HCT116 (cell line): ENCODE measurements at regions not wholly inside any gene's neighbourhood (a gene's known extent, or its start where the extent isn't known, plus 50 kb on each side); places are given as distances from the start of the nearest gene placed in this dataset.

Experiments
- ATAC-seq: fragments of 200-7000 bp; cut with Tn5 transposase; 2 replicates; pipeline ENCODE4 v1.9.1; 2020; ENCODE audit warnings: mild to moderate bottlenecking, moderate library complexity
- BruUV-seq: library from RNA; stranded (reverse); fragments of 400-500 nt; replicated peaks from 2 replicates; lab custom pipeline; 2021; lab: Mats Ljungman, UMichigan
- CTCF ChIA-PET: fragments of 300-600 bp; sonication (Branson Sonifier 250); formaldehyde crosslinking; loops from one replicate; lab custom pipeline; 2021; ENCODE audit warnings: antibody characterized with exemption; lab: Charles Lee
- POLR2A ChIA-PET: fragments of 300-600, 350-600 bp; sonication (Branson Sonifier 250); formaldehyde crosslinking; loops from one replicate; lab custom pipeline; 2021; ENCODE audit warnings: antibody characterized with exemption; lab: Charles Lee
- RAD21 ChIA-PET, 2 experiments: fragments of 300-600 bp; sonication (Branson Sonifier 250); formaldehyde crosslinking; loops; one replicate each; lab custom pipeline; 2023; ENCODE audit warnings: low total read pairs in 2 of 2; ENCODE audit not compliant: uncharacterized antibody in 2 of 2, unreplicated experiment in 2 of 2, low non-redundant PET in 1 of 2; lab: Charles Lee
- DNase-seq: peaks from one replicate; pipeline ENCODE4 v3.0.0-alpha.2; 2010; ENCODE audit warnings: low read depth, low spot score
- H2AFZ ChIP-seq: fragments of 200-600 bp; shearing (Covaris generic), sonication (generic); 2 replicates; pipeline ENCODE4 v1.6.1; 2017; ENCODE audit warnings: low read depth, mixed run types, mixed read lengths, antibody characterized with exemption, low read length; ENCODE audit not compliant: poor library complexity, severe bottlenecking
- H3K27ac ChIP-seq: 2 replicates; pipeline ENCODE4 v1.5.1; 2012; ENCODE audit warnings: low read depth, low read length
- H3K27me3 ChIP-seq: fragments of 200-600 bp; sonication (generic); 2 replicates; pipeline ENCODE4 v1.6.1; 2016; ENCODE audit warnings: mixed run types, low read length, mixed read lengths; ENCODE audit not compliant: insufficient read depth
- H3K36me3 ChIP-seq, 2 experiments: fragments of 200-500 bp in 1 of 2; fragments of 200-600 bp in 1 of 2; sonication (Bioruptor generic) in 1 of 2; sonication (generic) in 1 of 2; 2 replicates each; pipeline versions ENCODE4 v1.5.1 to v1.6.1; 2014 to 2016; ENCODE audit warnings: low read length in 2 of 2, inconsistent platforms in 1 of 2, mixed read lengths in 1 of 2, mixed run types in 1 of 2; ENCODE audit not compliant: insufficient read depth in 2 of 2, control insufficient read depth in 1 of 2
- H3K4me1 ChIP-seq, 2 experiments: fragments of 200-600 bp in 1 of 2; sonication (generic) in 1 of 2; 2 replicates each; pipeline versions ENCODE4 v1.5.1 to v1.6.1; 2012 to 2017; ENCODE audit warnings: low read length in 2 of 2, inconsistent platforms in 1 of 2, mild to moderate bottlenecking in 1 of 2, mixed read lengths in 1 of 2, mixed run types in 1 of 2, moderate library complexity in 1 of 2; ENCODE audit not compliant: insufficient read depth in 2 of 2, control insufficient read depth in 1 of 2
- H3K4me2 ChIP-seq: fragments of 200-600 bp; sonication (generic); 2 replicates; pipeline ENCODE4 v1.6.1; 2017; ENCODE audit warnings: mixed run types, low read length, mixed read lengths
- H3K4me3 ChIP-seq, 2 experiments: fragments of 200-600 bp in 1 of 2; sonication (generic) in 1 of 2; replicated peaks in 1 of 2; 2 replicates each; pipeline ENCODE4 v1.5.1; 2011 to 2016; ENCODE audit warnings: low read length in 2 of 2, control low read depth in 1 of 2, low read depth in 1 of 2, mild to moderate bottlenecking in 1 of 2, mixed read lengths in 1 of 2, mixed run types in 1 of 2
- H3K79me2 ChIP-seq: fragments of 200-600 bp; sonication (generic); 2 replicates; pipeline ENCODE4 v1.6.1; 2017; ENCODE audit warnings: mild to moderate bottlenecking, mixed run types, low read length, moderate library complexity, mixed read lengths; ENCODE audit not compliant: insufficient read depth
- H3K9ac ChIP-seq: fragments of 200-600 bp; sonication (generic); 2 replicates; pipeline ENCODE4 v1.6.1; 2016; ENCODE audit warnings: low read length, mixed read lengths
- H3K9me2 ChIP-seq: fragments of 200-600 bp; sonication (generic), shearing (Covaris generic); 2 replicates; pipeline ENCODE4 v1.6.1; 2017; ENCODE audit warnings: mixed run types, mild to moderate bottlenecking, moderate library complexity; ENCODE audit not compliant: insufficient read depth
- H3K9me3 ChIP-seq, 2 experiments: fragments of 200-500 bp in 1 of 2; fragments of 200-600 bp in 1 of 2; sonication (Bioruptor generic) in 1 of 2; sonication (generic) in 1 of 2; 2 replicates each; pipeline ENCODE4 v1.6.1; 2014 to 2017; ENCODE audit warnings: low read length in 2 of 2, mixed read lengths in 2 of 2, inconsistent platforms in 1 of 2, low read depth in 1 of 2, mild to moderate bottlenecking in 1 of 2, mixed run types in 1 of 2, moderate library complexity in 1 of 2; ENCODE audit not compliant: control insufficient read depth in 1 of 2, insufficient read depth in 1 of 2
- H4K20me1 ChIP-seq: fragments of 200-600 bp; sonication (generic), shearing (Covaris generic); 2 replicates; pipeline ENCODE4 v1.6.1; 2017; ENCODE audit warnings: mixed run types, mild to moderate bottlenecking, moderate library complexity; ENCODE audit not compliant: insufficient read depth
- ATF3 ChIP-seq: IDR thresholded peaks from 2 replicates; pipeline ENCODE4 v1.6.1; 2012
- CTCF ChIP-seq, 3 experiments: fragments of 200-600 bp in 1 of 3; sonication (generic) in 1 of 3; IDR thresholded peaks in 2 of 3; conservative IDR thresholded peaks in 1 of 3; 2 replicates each; pipeline ENCODE4 v1.5.1; 2012 to 2017; ENCODE audit warnings: low read depth in 2 of 3, low read length in 2 of 3, antibody characterized with exemption in 1 of 3, borderline replicate concordance in 1 of 3, control low read depth in 1 of 3, mild to moderate bottlenecking in 1 of 3, mixed read lengths in 1 of 3, mixed run types in 1 of 3, moderate library complexity in 1 of 3; ENCODE audit not compliant: insufficient read depth in 1 of 3
- ELF1 ChIP-seq: IDR thresholded peaks from 2 replicates; pipeline ENCODE4 v1.6.1; 2012; ENCODE audit warnings: low read depth, borderline replicate concordance
- EZH2 ChIP-seq: fragments of 200-600 bp; sonication (generic); IDR thresholded peaks from 2 replicates; pipeline ENCODE4 v1.6.1; 2017; ENCODE audit warnings: antibody characterized with exemption, mixed run types
- EZH2phosphoT487 ChIP-seq: fragments of 200-600 bp; IDR thresholded peaks from 2 replicates; pipeline ENCODE4 v1.6.1; 2018; ENCODE audit warnings: antibody characterized with exemption, borderline replicate concordance
- SP1 ChIP-seq: IDR thresholded peaks from 2 replicates; pipeline ENCODE4 v1.6.1; 2012; ENCODE audit warnings: low read depth
- SRF ChIP-seq: IDR thresholded peaks from 2 replicates; pipeline ENCODE4 v1.6.1; 2012; ENCODE audit warnings: low read depth
- TCF7L2 ChIP-seq: IDR thresholded peaks from 2 replicates; pipeline ENCODE4 v1.7.0; 2011; ENCODE audit warnings: borderline replicate concordance, inconsistent platforms; ENCODE audit not compliant: insufficient read depth, insufficient read length; ENCODE audit errors: extremely low read depth
- ZFX ChIP-seq: fragments of 450-650 bp; IDR thresholded peaks from 2 replicates; pipeline ENCODE4 v1.6.1; 2017
- ZNF274 ChIP-seq: fragments of 200-500 bp; sonication (Bioruptor generic); IDR thresholded peaks from 2 replicates; pipeline ENCODE4 v1.6.1; 2014; ENCODE audit warnings: mild to moderate bottlenecking, low read depth, low read length, inconsistent platforms
- intact Hi-C: fragments of 100-400 bp; cut with micrococcal nuclease; formaldehyde crosslinking; loops from 2 replicates; pipeline ENCODE4 v1.10.0; 2022
- TF ChIP-seq, protein P1 (sequence below): IDR thresholded peaks from 2 replicates; pipeline ENCODE4 v1.6.1; 2011; ENCODE audit warnings: mild to moderate bottlenecking, low read length, moderate library complexity; ENCODE audit not compliant: insufficient replicate concordance; ENCODE audit errors: extremely low read depth

- H3K79me2 ChIP-seq = no peaks in the 10 kb centered on the region
- H3K27me3 ChIP-seq = no peaks in the 10 kb centered on the region
- RAD21 ChIA-PET = no interaction called here
- DNase-seq = no peak
- peaks cover 0 to 4% of the 10 kb centered on the region in 2 experiments; a peak in 1 of 4 replicates for H3K9me3 ChIP-seq
- no peak overlapping the region for H2AFZ ChIP-seq
- POLR2A ChIA-PET = no interaction called here
- peaks cover 11 to 29% of the 10 kb centered on the region in 2 experiments; a peak in 3 of 4 replicates for H3K4me1 ChIP-seq
- no peak overlapping the region for H3K27ac ChIP-seq
- no peak overlapping the region for H3K9ac ChIP-seq
- intact Hi-C loops = no loop called here
- no peak for TF ChIP-seq TCF7L2
- no peak for ATAC-seq
- CTCF ChIA-PET = no interaction called here
- H3K4me3 ChIP-seq = no peak overlapping the region
- no TSS peak for BruUV-seq
- H3K36me3 ChIP-seq = no peaks in the 10 kb centered on the region
- no peaks in the 10 kb centered on the region for H4K20me1 ChIP-seq
- H3K9me2 ChIP-seq = no peaks in the 10 kb centered on the region
- no peak overlapping the region for H3K4me2 ChIP-seq
Observed at GRCh38 chr6:28750926-28751458, 172.8 kb downstream of the TRIM27 start.

DNA sequence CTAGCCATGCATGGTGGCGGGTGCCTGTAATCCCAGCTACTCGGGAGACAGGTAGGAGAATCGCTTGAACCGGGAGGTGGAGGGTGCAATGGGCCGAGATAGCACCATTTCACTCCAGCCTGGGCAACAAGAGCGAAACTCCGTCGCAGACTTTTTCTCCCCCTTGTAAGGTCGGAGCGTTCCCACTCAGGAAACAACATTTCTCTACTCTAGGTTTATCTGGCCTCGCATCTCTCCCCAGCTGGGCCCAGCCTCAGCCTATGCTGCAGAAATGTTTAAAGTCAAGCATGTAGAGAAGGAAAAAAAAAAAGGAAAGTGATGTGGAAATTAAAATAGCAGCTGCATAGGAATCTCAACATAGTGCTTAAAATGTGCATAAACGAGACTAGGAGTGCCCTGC, 172.3 kb downstream of the TRIM27 start:
- H3K36me3 ChIP-seq = no peaks in the 10 kb centered on the region
- ChIA-PET POLR2A (no interaction called here), RAD21 (no interaction called here), CTCF (no interaction called here)
- H3K9me3 ChIP-seq = peaks cover 0 to 4% of the 10 kb centered on the region in 2 experiments; a peak in 1 of 4 replicates
- H3K4me2 ChIP-seq = no peak overlapping the region
- H3K27me3 ChIP-seq = no peaks in the 10 kb centered on the region
- DNase-seq (no peak), ATAC-seq (no peak)
- TF ChIP-seq SP1 (no peak), EZH2 (no peak), SRF (no peak), ZNF274 (no peak), ZFX (no peak), TCF7L2 (no peak), ELF1 (no peak), CTCF (IDR thresholded peaks at IDR 0.05 in 2 of 3, conservative IDR thresholded peaks at IDR 0.05 in 1 of 3; ENCODE audit: borderline replicate concordance in 1 of 3, insufficient read depth in 1 of 3, low read depth in 2 of 3, low read length in 2 of 3) (no peak), ATF3 (no peak), EZH2phosphoT487 (no peak)
- TF ChIP-seq, protein P1, sequence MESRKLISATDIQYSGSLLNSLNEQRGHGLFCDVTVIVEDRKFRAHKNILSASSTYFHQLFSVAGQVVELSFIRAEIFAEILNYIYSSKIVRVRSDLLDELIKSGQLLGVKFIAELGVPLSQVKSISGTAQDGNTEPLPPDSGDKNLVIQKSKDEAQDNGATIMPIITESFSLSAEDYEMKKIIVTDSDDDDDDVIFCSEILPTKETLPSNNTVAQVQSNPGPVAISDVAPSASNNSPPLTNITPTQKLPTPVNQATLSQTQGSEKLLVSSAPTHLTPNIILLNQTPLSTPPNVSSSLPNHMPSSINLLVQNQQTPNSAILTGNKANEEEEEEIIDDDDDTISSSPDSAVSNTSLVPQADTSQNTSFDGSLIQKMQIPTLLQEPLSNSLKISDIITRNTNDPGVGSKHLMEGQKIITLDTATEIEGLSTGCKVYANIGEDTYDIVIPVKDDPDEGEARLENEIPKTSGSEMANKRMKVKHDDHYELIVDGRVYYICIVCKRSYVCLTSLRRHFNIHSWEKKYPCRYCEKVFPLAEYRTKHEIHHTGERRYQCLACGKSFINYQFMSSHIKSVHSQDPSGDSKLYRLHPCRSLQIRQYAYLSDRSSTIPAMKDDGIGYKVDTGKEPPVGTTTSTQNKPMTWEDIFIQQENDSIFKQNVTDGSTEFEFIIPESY = no peak
- peaks cover 13 to 34% of the 10 kb centered on the region in 2 experiments for H3K4me1 ChIP-seq
- H3K9ac ChIP-seq = no peak overlapping the region
- no TSS peak for BruUV-seq
- intact Hi-C loops = no loop called here
- H3K9me2 ChIP-seq = no peaks in the 10 kb centered on the region
- no peak overlapping the region for H2AFZ ChIP-seq
- H3K27ac ChIP-seq = no peak overlapping the region
- no peak overlapping the region for H3K4me3 ChIP-seq
- no peaks in the 10 kb centered on the region for H4K20me1 ChIP-seq
- H3K79me2 ChIP-seq = no peaks in the 10 kb centered on the region
